Liver (tissue), 8 donors: ENCODE measurements at regions not wholly inside any gene's neighbourhood (a gene's known extent, or its start where the extent isn't known, plus 50 kb on each side); places are given as distances from the start of the nearest gene placed in this dataset.

ENCODE experiments used
- DNase-seq: peaks from one replicate; pipeline ENCODE4 v3.0.0-alpha.2; 2017; ENCODE audit warnings: low spot score
- H3K27ac ChIP-seq, 2 donors: one replicate each; pipeline ENCODE4 v1.7.0; 2013; ENCODE audit warnings: inconsistent platforms in 2 of 2, low read length in 2 of 2, control low read depth in 1 of 2, low read depth in 1 of 2, mild to moderate bottlenecking in 1 of 2
- H3K27me3 ChIP-seq, 4 donors: one replicate each; pipeline versions ENCODE4 v1.6.1 to v1.7.0; 2013; ENCODE audit warnings: low read length in 3 of 4, inconsistent platforms in 1 of 4, mild to moderate bottlenecking in 1 of 4, moderate library complexity in 1 of 4; ENCODE audit not compliant: control insufficient read depth in 4 of 4, insufficient read depth in 4 of 4
- H3K36me3 ChIP-seq, 4 donors: one replicate each; pipeline versions ENCODE4 v1.6.1 to v1.7.0; 2013; ENCODE audit warnings: low read length in 3 of 4, mild to moderate bottlenecking in 3 of 4, low read depth in 1 of 4, moderate library complexity in 1 of 4; ENCODE audit not compliant: control insufficient read depth in 4 of 4, insufficient read depth in 3 of 4
- H3K4me1 ChIP-seq, 4 donors: one replicate each; pipeline versions ENCODE4 v1.6.1 to v1.7.0; 2013; ENCODE audit warnings: low read length in 3 of 4, mild to moderate bottlenecking in 3 of 4, moderate library complexity in 1 of 4; ENCODE audit not compliant: control insufficient read depth in 4 of 4, insufficient read depth in 4 of 4
- H3K4me3 ChIP-seq, 3 donors: one replicate each; pipeline versions ENCODE4 v1.6.1 to v1.7.0; 2013; ENCODE audit warnings: low read length in 3 of 3, control low read depth in 1 of 3, low read depth in 1 of 3, mild to moderate bottlenecking in 1 of 3
- H3K9ac ChIP-seq, 2 donors: one replicate each; pipeline ENCODE4 v1.7.0; 2013; ENCODE audit warnings: low read length in 2 of 2, mild to moderate bottlenecking in 2 of 2, moderate library complexity in 2 of 2, control low read depth in 1 of 2, low read depth in 1 of 2
- H3K9me3 ChIP-seq, 4 donors: one replicate each; pipeline versions ENCODE4 v1.6.1 to v1.7.0; 2013; ENCODE audit warnings: low read length in 3 of 4; ENCODE audit not compliant: control insufficient read depth in 4 of 4
- EGR1 ChIP-seq, 2 donors: IDR thresholded peaks; 2 replicates each; pipeline ENCODE4 v1.6.1; 2016 to 2018; ENCODE audit warnings: antibody characterized with exemption in 2 of 2, low read depth in 2 of 2
- GABPA ChIP-seq, 2 donors: IDR thresholded peaks in 1 of 2; conservative IDR thresholded peaks in 1 of 2; 2 replicates each; pipeline ENCODE4 v1.6.1; 2016; ENCODE audit warnings: antibody characterized with exemption in 2 of 2, mild to moderate bottlenecking in 1 of 2, moderate library complexity in 1 of 2
- HNF4A ChIP-seq, 2 donors: conservative IDR thresholded peaks; 2 replicates each; pipeline ENCODE4 v1.6.1; 2016; ENCODE audit warnings: antibody characterized with exemption in 2 of 2, mild to moderate bottlenecking in 2 of 2
- HNF4G ChIP-seq: IDR thresholded peaks from 2 replicates; pipeline ENCODE4 v1.6.1; 2016; ENCODE audit warnings: antibody characterized with exemption
- JUND ChIP-seq, 2 donors: IDR thresholded peaks; 2 replicates each; pipeline ENCODE4 v1.6.1; 2016; ENCODE audit warnings: antibody characterized with exemption in 2 of 2
- NR2F2 ChIP-seq: IDR thresholded peaks from 2 replicates; pipeline ENCODE4 v1.6.1; 2016; ENCODE audit warnings: antibody characterized with exemption
- RAD21 ChIP-seq, 2 donors: IDR thresholded peaks; 2 replicates each; pipeline ENCODE4 v1.6.1; 2016; ENCODE audit warnings: antibody characterized with exemption in 2 of 2, mild to moderate bottlenecking in 2 of 2
- RXRA ChIP-seq, 2 donors: IDR thresholded peaks; 2 replicates each; pipeline ENCODE4 v1.6.1; 2017 to 2018; ENCODE audit warnings: antibody characterized with exemption in 2 of 2, mild to moderate bottlenecking in 1 of 2
- SP1 ChIP-seq: IDR thresholded peaks from 2 replicates; pipeline ENCODE4 v1.6.1; 2018; ENCODE audit warnings: antibody characterized with exemption, mild to moderate bottlenecking
- YY1 ChIP-seq: IDR thresholded peaks from 2 replicates; pipeline ENCODE4 v1.6.1; 2016; ENCODE audit warnings: antibody characterized with exemption, mild to moderate bottlenecking
- WGBS: extraction: QIAGEN DNeasy Blood & Tissue Kit; methylation state at CpG from one replicate; pipeline ENCODE4 v1.1.7; 2013; 5-methylcytosine and 5-hydroxymethylcytosine counted together
- TF ChIP-seq, protein P1 (sequence below): IDR thresholded peaks from 2 replicates; pipeline ENCODE4 v1.6.1; 2016; ENCODE audit warnings: antibody characterized with exemption, mild to moderate bottlenecking
- TF ChIP-seq, protein P2 (sequence below): IDR thresholded peaks from 2 replicates; pipeline ENCODE4 v1.6.1; 2016; ENCODE audit warnings: antibody characterized with exemption
- TF ChIP-seq, protein P3 (sequence below): IDR thresholded peaks from 2 replicates; pipeline ENCODE4 v1.6.1; 2016; ENCODE audit warnings: antibody characterized with exemption
- TF ChIP-seq, protein P4 (sequence below): IDR thresholded peaks from 2 replicates; pipeline ENCODE4 v1.6.1; 2016; ENCODE audit warnings: antibody characterized with exemption
- TF ChIP-seq, protein P5 (sequence below): fragments of 150-350 bp; IDR thresholded peaks from 2 replicates; pipeline ENCODE4 v1.5.1; 2017; ENCODE audit warnings: improper control_type of control experiment, low read depth, low read length; ENCODE audit not compliant: missing input control
- donor health status: healthy.
- donor health status: healthy.
- donor health status: healthy.
- donor health status: healthy.
- donor health status: healthy.

DNA sequence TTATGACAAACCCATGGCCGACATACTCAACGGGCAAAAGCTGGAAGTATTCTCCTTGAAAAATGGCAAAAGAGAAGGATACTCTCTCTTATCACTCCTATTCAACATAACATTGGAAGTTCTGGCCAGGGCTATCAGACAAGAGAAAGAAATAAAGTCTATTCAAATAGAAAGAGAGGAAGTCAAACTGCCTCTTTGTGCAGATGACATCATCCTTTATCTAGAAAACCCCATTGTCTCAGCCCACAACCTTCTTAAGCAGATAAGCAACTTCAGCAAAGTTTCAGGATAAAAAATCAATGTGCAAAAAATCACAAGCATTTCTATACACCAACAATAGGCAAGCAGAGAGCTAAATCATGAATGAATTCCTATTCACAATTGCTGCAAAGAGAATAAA is 1799.9 kb upstream of the ACO1 start (continued):
- TF ChIP-seq, protein P1, sequence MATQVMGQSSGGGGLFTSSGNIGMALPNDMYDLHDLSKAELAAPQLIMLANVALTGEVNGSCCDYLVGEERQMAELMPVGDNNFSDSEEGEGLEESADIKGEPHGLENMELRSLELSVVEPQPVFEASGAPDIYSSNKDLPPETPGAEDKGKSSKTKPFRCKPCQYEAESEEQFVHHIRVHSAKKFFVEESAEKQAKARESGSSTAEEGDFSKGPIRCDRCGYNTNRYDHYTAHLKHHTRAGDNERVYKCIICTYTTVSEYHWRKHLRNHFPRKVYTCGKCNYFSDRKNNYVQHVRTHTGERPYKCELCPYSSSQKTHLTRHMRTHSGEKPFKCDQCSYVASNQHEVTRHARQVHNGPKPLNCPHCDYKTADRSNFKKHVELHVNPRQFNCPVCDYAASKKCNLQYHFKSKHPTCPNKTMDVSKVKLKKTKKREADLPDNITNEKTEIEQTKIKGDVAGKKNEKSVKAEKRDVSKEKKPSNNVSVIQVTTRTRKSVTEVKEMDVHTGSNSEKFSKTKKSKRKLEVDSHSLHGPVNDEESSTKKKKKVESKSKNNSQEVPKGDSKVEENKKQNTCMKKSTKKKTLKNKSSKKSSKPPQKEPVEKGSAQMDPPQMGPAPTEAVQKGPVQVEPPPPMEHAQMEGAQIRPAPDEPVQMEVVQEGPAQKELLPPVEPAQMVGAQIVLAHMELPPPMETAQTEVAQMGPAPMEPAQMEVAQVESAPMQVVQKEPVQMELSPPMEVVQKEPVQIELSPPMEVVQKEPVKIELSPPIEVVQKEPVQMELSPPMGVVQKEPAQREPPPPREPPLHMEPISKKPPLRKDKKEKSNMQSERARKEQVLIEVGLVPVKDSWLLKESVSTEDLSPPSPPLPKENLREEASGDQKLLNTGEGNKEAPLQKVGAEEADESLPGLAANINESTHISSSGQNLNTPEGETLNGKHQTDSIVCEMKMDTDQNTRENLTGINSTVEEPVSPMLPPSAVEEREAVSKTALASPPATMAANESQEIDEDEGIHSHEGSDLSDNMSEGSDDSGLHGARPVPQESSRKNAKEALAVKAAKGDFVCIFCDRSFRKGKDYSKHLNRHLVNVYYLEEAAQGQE: no peak
- TF ChIP-seq RXRA (IDR thresholded peaks at IDR 0.05) (no peak), RAD21 (IDR thresholded peaks at IDR 0.05) (no peak)
- TF ChIP-seq, protein P2, sequence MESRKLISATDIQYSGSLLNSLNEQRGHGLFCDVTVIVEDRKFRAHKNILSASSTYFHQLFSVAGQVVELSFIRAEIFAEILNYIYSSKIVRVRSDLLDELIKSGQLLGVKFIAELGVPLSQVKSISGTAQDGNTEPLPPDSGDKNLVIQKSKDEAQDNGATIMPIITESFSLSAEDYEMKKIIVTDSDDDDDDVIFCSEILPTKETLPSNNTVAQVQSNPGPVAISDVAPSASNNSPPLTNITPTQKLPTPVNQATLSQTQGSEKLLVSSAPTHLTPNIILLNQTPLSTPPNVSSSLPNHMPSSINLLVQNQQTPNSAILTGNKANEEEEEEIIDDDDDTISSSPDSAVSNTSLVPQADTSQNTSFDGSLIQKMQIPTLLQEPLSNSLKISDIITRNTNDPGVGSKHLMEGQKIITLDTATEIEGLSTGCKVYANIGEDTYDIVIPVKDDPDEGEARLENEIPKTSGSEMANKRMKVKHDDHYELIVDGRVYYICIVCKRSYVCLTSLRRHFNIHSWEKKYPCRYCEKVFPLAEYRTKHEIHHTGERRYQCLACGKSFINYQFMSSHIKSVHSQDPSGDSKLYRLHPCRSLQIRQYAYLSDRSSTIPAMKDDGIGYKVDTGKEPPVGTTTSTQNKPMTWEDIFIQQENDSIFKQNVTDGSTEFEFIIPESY: no peak

DNA sequence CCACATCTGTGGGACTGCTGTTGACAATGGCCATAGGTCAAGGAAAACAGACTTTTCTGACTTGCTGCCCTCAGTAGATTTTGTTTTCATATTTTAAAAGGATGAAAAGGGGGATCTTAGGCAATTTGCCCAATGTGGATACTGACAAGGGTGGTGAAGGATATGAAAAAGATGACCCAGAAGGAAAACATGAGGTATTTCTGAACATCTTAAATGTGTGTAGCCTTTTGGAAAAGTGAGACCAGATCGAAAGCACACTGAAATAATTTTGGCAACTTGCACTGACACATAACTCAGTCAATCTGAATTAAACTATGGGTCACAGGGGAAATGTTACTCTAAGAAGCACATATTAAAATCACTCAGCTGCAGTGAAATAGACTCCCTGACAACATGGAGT is 1793.0 kb upstream of the ACO1 start:
- Histone ChIP-seq H3K4me1 (no peaks in the 10 kb centered on the region), H3K9ac (no peak overlapping the region), H3K9me3 (no peaks in the 10 kb centered on the region), H3K27me3 (no peaks in the 10 kb centered on the region), H3K4me3 (no peak overlapping the region), H3K27ac (no peak overlapping the region), H3K36me3 (no peaks in the 10 kb centered on the region)
- TF ChIP-seq JUND (IDR thresholded peaks at IDR 0.05) (no peak), SP1 (no peak), GABPA (IDR thresholded peaks at IDR 0.05 in 1 of 2, conservative IDR thresholded peaks at IDR 0.05 in 1 of 2) (no peak), RAD21 (IDR thresholded peaks at IDR 0.05) (no peak), NR2F2 (no peak), HNF4A (conservative IDR thresholded peaks at IDR 0.05) (no peak), YY1 (no peak), HNF4G (no peak), EGR1 (IDR thresholded peaks at IDR 0.05; ENCODE audit: low read depth in 2 of 2) (no peak), RXRA (IDR thresholded peaks at IDR 0.05) (no peak)
- TF ChIP-seq, protein P1: no peak
- TF ChIP-seq, protein P2: no peak
- TF ChIP-seq, protein P3, sequence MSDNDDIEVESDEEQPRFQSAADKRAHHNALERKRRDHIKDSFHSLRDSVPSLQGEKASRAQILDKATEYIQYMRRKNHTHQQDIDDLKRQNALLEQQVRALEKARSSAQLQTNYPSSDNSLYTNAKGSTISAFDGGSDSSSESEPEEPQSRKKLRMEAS: no peak
- TF ChIP-seq, protein P4, sequence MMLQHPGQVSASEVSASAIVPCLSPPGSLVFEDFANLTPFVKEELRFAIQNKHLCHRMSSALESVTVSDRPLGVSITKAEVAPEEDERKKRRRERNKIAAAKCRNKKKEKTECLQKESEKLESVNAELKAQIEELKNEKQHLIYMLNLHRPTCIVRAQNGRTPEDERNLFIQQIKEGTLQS: no peak
- TF ChIP-seq, protein P5, sequence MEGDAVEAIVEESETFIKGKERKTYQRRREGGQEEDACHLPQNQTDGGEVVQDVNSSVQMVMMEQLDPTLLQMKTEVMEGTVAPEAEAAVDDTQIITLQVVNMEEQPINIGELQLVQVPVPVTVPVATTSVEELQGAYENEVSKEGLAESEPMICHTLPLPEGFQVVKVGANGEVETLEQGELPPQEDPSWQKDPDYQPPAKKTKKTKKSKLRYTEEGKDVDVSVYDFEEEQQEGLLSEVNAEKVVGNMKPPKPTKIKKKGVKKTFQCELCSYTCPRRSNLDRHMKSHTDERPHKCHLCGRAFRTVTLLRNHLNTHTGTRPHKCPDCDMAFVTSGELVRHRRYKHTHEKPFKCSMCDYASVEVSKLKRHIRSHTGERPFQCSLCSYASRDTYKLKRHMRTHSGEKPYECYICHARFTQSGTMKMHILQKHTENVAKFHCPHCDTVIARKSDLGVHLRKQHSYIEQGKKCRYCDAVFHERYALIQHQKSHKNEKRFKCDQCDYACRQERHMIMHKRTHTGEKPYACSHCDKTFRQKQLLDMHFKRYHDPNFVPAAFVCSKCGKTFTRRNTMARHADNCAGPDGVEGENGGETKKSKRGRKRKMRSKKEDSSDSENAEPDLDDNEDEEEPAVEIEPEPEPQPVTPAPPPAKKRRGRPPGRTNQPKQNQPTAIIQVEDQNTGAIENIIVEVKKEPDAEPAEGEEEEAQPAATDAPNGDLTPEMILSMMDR: no peak
- no peak for DNase-seq
- 77% methylated on average over 1 of the region's 1 CpG for WGBS
